A549 (cell line): ENCODE measurements at regions not wholly inside any gene's neighbourhood (a gene's known extent, or its start where the extent isn't known, plus 50 kb on each side); places are given as distances from the start of the nearest gene placed in this dataset.

ENCODE experiments used
- ATAC-seq, 2 experiments: fragments of 200-7000 bp in 1 of 2; fragments of >200 bp in 1 of 2; cut with Nextera tagmentation in 1 of 2; cut with Tn5 transposase in 1 of 2; 3 replicates each; pipeline versions ENCODE4 v1.8.0 to v1.9.1; 2018 to 2020; ENCODE audit warnings: mild to moderate bottlenecking in 1 of 2, moderate library complexity in 1 of 2
- CTCF ChIA-PET: fragments of 300-600 bp; sonication (Branson Sonifier 250); formaldehyde crosslinking; extraction: SDS; loops from one replicate; lab custom pipeline; 2021; ENCODE audit warnings: antibody characterized with exemption, inconsistent platforms; lab: Yijun Ruan, JAX
- POLR2A ChIA-PET: fragments of 350-600 bp; formaldehyde crosslinking; extraction: SDS; loops from one replicate; lab custom pipeline; 2021; ENCODE audit warnings: antibody characterized with exemption, inconsistent platforms; lab: Yijun Ruan, JAX
- DNase-seq, 2 experiments: peaks; one replicate each; pipeline versions ENCODE4 v3.0.0 to v3.0.0-alpha.2; 2011 to 2016; ENCODE audit warnings: low read depth in 1 of 2, low spot score in 1 of 2
- FAIRE-seq: peaks from 2 replicates; lab custom pipeline; 2011; peaks lifted over from hg19 to GRCh38; lab: Jason Lieb, UNC
- H3K27ac ChIP-seq, 2 experiments: fragments of >200 bp; sonication (Bioruptor Twin); formaldehyde crosslinking; 3 replicates each; pipeline ENCODE4 v1.5.1; 2016 to 2017
- H3K4me1 ChIP-seq: fragments of >200 bp; sonication (Bioruptor Twin); formaldehyde crosslinking; 3 replicates; pipeline ENCODE4 v1.6.1; 2016
- H3K4me2 ChIP-seq: fragments of >200 bp; sonication (Bioruptor Twin); formaldehyde crosslinking; 3 replicates; pipeline ENCODE4 v1.6.1; 2016
- H3K4me3 ChIP-seq: fragments of >200 bp; sonication (Bioruptor Twin); formaldehyde crosslinking; 3 replicates; pipeline ENCODE4 v1.5.1; 2016
- H3K9me3 ChIP-seq: fragments of >200 bp; sonication (Bioruptor Twin); formaldehyde crosslinking; 3 replicates; pipeline ENCODE4 v1.6.1; 2016
- CBX8 ChIP-seq: fragments of 200-600 bp; sonication (generic); IDR thresholded peaks from 2 replicates; pipeline ENCODE4 v1.6.1; 2016
- CHD2 ChIP-seq: fragments of 150-350 bp; IDR thresholded peaks from 2 replicates; pipeline ENCODE4 v1.6.1; 2014; ENCODE audit warnings: low read length; ENCODE audit not compliant: partially characterized antibody
- CTCF ChIP-seq: fragments of >200 bp; sonication (Bioruptor Twin); formaldehyde crosslinking; IDR thresholded peaks from 3 replicates; pipeline ENCODE4 v1.5.1; 2016
- EHF ChIP-seq: fragments of 250-450 bp; sonication (Bioruptor Pico); IDR thresholded peaks from 2 replicates; pipeline ENCODE4 v1.5.0; 2020; ENCODE audit warnings: mild to moderate bottlenecking
- HES2 ChIP-seq: fragments of >200 bp; sonication (Bioruptor Twin); formaldehyde crosslinking; IDR thresholded peaks from 2 replicates; pipeline ENCODE4 v1.6.1; 2016
- HEYL ChIP-seq: fragments of 250-450 bp; sonication (Bioruptor Pico); IDR thresholded peaks from 2 replicates; pipeline ENCODE4 v1.8.0; 2021; ENCODE audit warnings: mild to moderate bottlenecking, moderate library complexity
- HOXA7 ChIP-seq: fragments of 250-450 bp; sonication (Bioruptor Pico); IDR thresholded peaks from 2 replicates; pipeline ENCODE4 v1.5.0; 2020; ENCODE audit warnings: mild to moderate bottlenecking, moderate library complexity
- HOXB13 ChIP-seq: fragments of 250-450 bp; sonication (Bioruptor Pico); IDR thresholded peaks from 2 replicates; pipeline ENCODE4 v1.5.0; 2020; ENCODE audit warnings: low read depth, mild to moderate bottlenecking, moderate library complexity
- HOXB5 ChIP-seq: fragments of 250-450 bp; sonication (Bioruptor Pico); IDR thresholded peaks from 2 replicates; pipeline ENCODE4 v1.5.0; 2020; ENCODE audit warnings: mild to moderate bottlenecking, moderate library complexity
- JUN ChIP-seq, 2 experiments: fragments of >200 bp; sonication (Bioruptor Twin); formaldehyde crosslinking; IDR thresholded peaks; 2 replicates in 1 of 2; 3 replicates in 1 of 2; pipeline ENCODE4 v1.6.1; 2016 to 2017
- KDM1A ChIP-seq: fragments of 200-600 bp; sonication (generic); IDR thresholded peaks from 2 replicates; pipeline ENCODE4 v1.6.1; 2016; ENCODE audit warnings: low read depth, mild to moderate bottlenecking
- KDM5A ChIP-seq: fragments of 200-600 bp; sonication (generic); IDR thresholded peaks from 2 replicates; pipeline ENCODE4 v1.6.1; 2016; ENCODE audit warnings: antibody characterized with exemption, mild to moderate bottlenecking
- MAFK ChIP-seq: fragments of 450-650 bp; IDR thresholded peaks from 2 replicates; pipeline ENCODE4 v1.6.1; 2014; ENCODE audit not compliant: partially characterized antibody
- PHF8 ChIP-seq: fragments of 200-600 bp; sonication (generic); IDR thresholded peaks from 2 replicates; pipeline ENCODE4 v1.6.1; 2016; ENCODE audit warnings: low read depth, mild to moderate bottlenecking, antibody characterized with exemption, moderate library complexity, borderline replicate concordance
- POLR2AphosphoS2 ChIP-seq: conservative IDR thresholded peaks from 2 replicates; pipeline ENCODE4 v1.6.1; 2012; ENCODE audit warnings: low read length, improper control_type of control experiment, inconsistent platforms
- RARB ChIP-seq: fragments of 250-450 bp; sonication (Bioruptor Pico); IDR thresholded peaks from 2 replicates; pipeline ENCODE4 v1.8.0; 2021; ENCODE audit warnings: mild to moderate bottlenecking, moderate library complexity
- RFX5 ChIP-seq: fragments of 450-650 bp; IDR thresholded peaks from 2 replicates; pipeline ENCODE4 v1.7.1; 2014; ENCODE audit warnings: antibody characterized with exemption, mild to moderate bottlenecking, moderate library complexity
- SREBF2 ChIP-seq: fragments of 450-650 bp; IDR thresholded peaks from 2 replicates; pipeline ENCODE4 v1.6.1; 2014; ENCODE audit warnings: mild to moderate bottlenecking, moderate library complexity
- TFCP2L1 ChIP-seq: fragments of 250-450 bp; sonication (Bioruptor Pico); IDR thresholded peaks from 2 replicates; pipeline ENCODE4 v1.5.0; 2021; ENCODE audit warnings: mild to moderate bottlenecking
- TP53 ChIP-seq: fragments of 250-450 bp; sonication (Bioruptor Pico); IDR thresholded peaks from 2 replicates; pipeline ENCODE4 v1.5.0; 2021; ENCODE audit warnings: mild to moderate bottlenecking, moderate library complexity
- ZNF302 ChIP-seq: fragments of 250-450 bp; sonication (Bioruptor Pico); IDR thresholded peaks from 2 replicates; pipeline ENCODE4 v1.9.0; 2021; ENCODE audit warnings: inconsistent platforms, mild to moderate bottlenecking, moderate library complexity
- WGBS: methylation state at CpG from one replicate; pipeline ENCODE4 v1.1.6; 2017; ENCODE audit errors: missing lambda C conversion rate; 5-methylcytosine and 5-hydroxymethylcytosine counted together
- TF ChIP-seq, protein P1 (sequence below): fragments of 150-350 bp; IDR thresholded peaks from 2 replicates; pipeline ENCODE4 v1.6.1; 2014; ENCODE audit warnings: low read depth, mild to moderate bottlenecking, low read length
- TF ChIP-seq, protein P2 (sequence below): fragments of 250-450 bp; sonication (Bioruptor Pico); IDR thresholded peaks from 2 replicates; pipeline ENCODE4 v1.5.0; 2021; ENCODE audit warnings: mild to moderate bottlenecking, moderate library complexity, borderline replicate concordance

- Histone ChIP-seq H3K9me3 (no peaks in the 10 kb centered on the region; the same call in 2 of the 3 replicates), H3K27ac (no peak overlapping the region), H3K4me3 (no peak overlapping the region), H3K4me2 (no peak overlapping the region), H3K4me1 (no peaks in the 10 kb centered on the region)
- ATAC-seq (no peak), FAIRE-seq (no peak), DNase-seq (no peak)
- POLR2A ChIA-PET: no interaction called here
- WGBS: 82% methylated on average over 15 of the region's 15 CpGs
- no peak for TF ChIP-seq HOXB5 (CRISPR knock-in tag)
- TF ChIP-seq POLR2AphosphoS2: no peak
- no peak for TF ChIP-seq KDM5A
- no peak for TF ChIP-seq EHF (CRISPR knock-in tag)
- no peak for TF ChIP-seq CHD2
- no peak for TF ChIP-seq RFX5
- TF ChIP-seq, protein P1, sequence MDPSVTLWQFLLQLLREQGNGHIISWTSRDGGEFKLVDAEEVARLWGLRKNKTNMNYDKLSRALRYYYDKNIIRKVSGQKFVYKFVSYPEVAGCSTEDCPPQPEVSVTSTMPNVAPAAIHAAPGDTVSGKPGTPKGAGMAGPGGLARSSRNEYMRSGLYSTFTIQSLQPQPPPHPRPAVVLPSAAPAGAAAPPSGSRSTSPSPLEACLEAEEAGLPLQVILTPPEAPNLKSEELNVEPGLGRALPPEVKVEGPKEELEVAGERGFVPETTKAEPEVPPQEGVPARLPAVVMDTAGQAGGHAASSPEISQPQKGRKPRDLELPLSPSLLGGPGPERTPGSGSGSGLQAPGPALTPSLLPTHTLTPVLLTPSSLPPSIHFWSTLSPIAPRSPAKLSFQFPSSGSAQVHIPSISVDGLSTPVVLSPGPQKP: no peak
- no peak for TF ChIP-seq ZNF302 (CRISPR knock-in tag)
- no peak for TF ChIP-seq PHF8
- no peak for TF ChIP-seq JUN (IDR thresholded peaks at IDR 0.05)
- no peak for TF ChIP-seq CTCF
- no peak for TF ChIP-seq SREBF2
- TF ChIP-seq, protein P2, sequence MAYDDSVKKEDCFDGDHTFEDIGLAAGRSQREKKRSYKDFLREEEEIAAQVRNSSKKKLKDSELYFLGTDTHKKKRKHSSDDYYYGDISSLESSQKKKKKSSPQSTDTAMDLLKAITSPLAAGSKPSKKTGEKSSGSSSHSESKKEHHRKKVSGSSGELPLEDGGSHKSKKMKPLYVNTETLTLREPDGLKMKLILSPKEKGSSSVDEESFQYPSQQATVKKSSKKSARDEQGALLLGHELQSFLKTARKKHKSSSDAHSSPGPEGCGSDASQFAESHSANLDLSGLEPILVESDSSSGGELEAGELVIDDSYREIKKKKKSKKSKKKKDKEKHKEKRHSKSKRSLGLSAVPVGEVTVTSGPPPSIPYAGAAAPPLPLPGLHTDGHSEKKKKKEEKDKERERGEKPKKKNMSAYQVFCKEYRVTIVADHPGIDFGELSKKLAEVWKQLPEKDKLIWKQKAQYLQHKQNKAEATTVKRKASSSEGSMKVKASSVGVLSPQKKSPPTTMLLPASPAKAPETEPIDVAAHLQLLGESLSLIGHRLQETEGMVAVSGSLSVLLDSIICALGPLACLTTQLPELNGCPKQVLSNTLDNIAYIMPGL (CRISPR knock-in tag): no peak
- no peak for TF ChIP-seq TP53
- no peak for TF ChIP-seq MAFK
- TF ChIP-seq HOXB13: no peak
- TF ChIP-seq RARB (CRISPR knock-in tag): no peak
- CTCF ChIA-PET: no interaction called here
Observed at GRCh38 chr10:60684091-60684490, 94.2 kb upstream of the CDK1 start.

GRCh38 chr10:60681103-60681502, 97.2 kb upstream of the CDK1 start:
- no peak overlapping the region for H3K27ac ChIP-seq
- 29% methylated on average over 2 of the region's 2 CpGs for WGBS
- ChIA-PET CTCF (no interaction called here), POLR2A (no interaction called here)
- FAIRE-seq (no peak), ATAC-seq (no peak), DNase-seq (no peak)
- TF ChIP-seq HOXA7 (CRISPR knock-in tag) (no peak), RARB (CRISPR knock-in tag) (no peak), KDM1A (no peak), TFCP2L1 (CRISPR knock-in tag) (no peak), HEYL (CRISPR knock-in tag) (no peak), CBX8 (no peak), KDM5A (no peak), HES2 (no peak)
- H3K9me3 ChIP-seq: no peaks in the 10 kb centered on the region; the same call in 2 of the 3 replicates
- H3K4me1 ChIP-seq: no peaks in the 10 kb centered on the region
- H3K4me2 ChIP-seq: no peak overlapping the region
- no peak overlapping the region for H3K4me3 ChIP-seq
